ENCODE measurements at regions not wholly inside any gene's neighbourhood (a gene's known extent, or its start where the extent isn't known, plus 50 kb on each side); places are given as distances from the start of the nearest gene placed in this dataset.

GRCh38 chr10:9625304-9625703, 1392.4 kb upstream of the CELF2 start:
- H3K27ac Mint-ChIP-seq = no peak overlapping the region
- DNase-seq = no peak
- no peaks in the 10 kb centered on the region for H3K36me3 Mint-ChIP-seq (ENCODE audit: low read depth)
- no peaks in the 10 kb centered on the region for H3K27me3 Mint-ChIP-seq (ENCODE audit: low read depth, poor library complexity)
- TF ChIP-seq CTCF (IDR thresholded peaks at IDR 0.05) = no peak
- H3K4me3 Mint-ChIP-seq = no peak overlapping the region
- no peaks in the 10 kb centered on the region for H3K4me1 Mint-ChIP-seq
- H3K9me3 Mint-ChIP-seq = no peaks in the 10 kb centered on the region

- Mint-ChIP-seq H3K27ac (no peak overlapping the region), H3K4me3 (no peak overlapping the region), H3K9me3 (no peaks in the 10 kb centered on the region), H3K36me3 (ENCODE audit: low read depth) (no peaks in the 10 kb centered on the region), H3K4me1 (no peaks in the 10 kb centered on the region), H3K27me3 (ENCODE audit: low read depth, poor library complexity) (peaks cover 7% of the 10 kb centered on the region)
- no peak for TF ChIP-seq CTCF (IDR thresholded peaks at IDR 0.05)
- DNase-seq = no peak
Observed at GRCh38 chr10:9634466-9634865, 1383.2 kb upstream of the CELF2 start.

- H3K36me3 Mint-ChIP-seq (ENCODE audit: low read depth) = no peaks in the 10 kb centered on the region
- H3K9me3 Mint-ChIP-seq = no peaks in the 10 kb centered on the region
- H3K4me1 Mint-ChIP-seq = no peaks in the 10 kb centered on the region
- no peak overlapping the region for H3K4me3 Mint-ChIP-seq
- DNase-seq = no peak
- H3K27ac Mint-ChIP-seq = no peak overlapping the region
- no peak for TF ChIP-seq CTCF (IDR thresholded peaks at IDR 0.05)
- H3K27me3 Mint-ChIP-seq (ENCODE audit: low read depth, poor library complexity) = peaks cover 7% of the 10 kb centered on the region
Observed at GRCh38 chr10:9635691-9636090, 1382.0 kb upstream of the CELF2 start.

- Mint-ChIP-seq H3K27me3 (ENCODE audit: low read depth, poor library complexity) (peaks cover 7% of the 10 kb centered on the region), H3K27ac (no peak overlapping the region), H3K9me3 (no peaks in the 10 kb centered on the region), H3K36me3 (ENCODE audit: low read depth) (no peaks in the 10 kb centered on the region), H3K4me1 (no peaks in the 10 kb centered on the region), H3K4me3 (no peak overlapping the region)
- TF ChIP-seq CTCF (IDR thresholded peaks at IDR 0.05) = no peak
- no peak for DNase-seq
Observed at GRCh38 chr10:9636216-9636615, 1381.5 kb upstream of the CELF2 start.

- no peak for TF ChIP-seq CTCF (IDR thresholded peaks at IDR 0.05)
- H3K27me3 Mint-ChIP-seq (ENCODE audit: low read depth, poor library complexity) = peaks cover 1% of the 10 kb centered on the region
- H3K9me3 Mint-ChIP-seq = peaks cover 22% of the 10 kb centered on the region
- no peak overlapping the region for H3K27ac Mint-ChIP-seq
- no peak for DNase-seq
- no peaks in the 10 kb centered on the region for H3K36me3 Mint-ChIP-seq (ENCODE audit: low read depth)
- no peak overlapping the region for H3K4me3 Mint-ChIP-seq
- no peaks in the 10 kb centered on the region for H3K4me1 Mint-ChIP-seq
Observed at GRCh38 chr10:9643782-9644181, 1373.9 kb upstream of the CELF2 start.

GRCh38 chr10:9645404-9645803, 1372.3 kb upstream of the CELF2 start:
- H3K4me3 Mint-ChIP-seq = no peak overlapping the region
- H3K36me3 Mint-ChIP-seq (ENCODE audit: low read depth) = no peaks in the 10 kb centered on the region
- no peak for TF ChIP-seq CTCF (IDR thresholded peaks at IDR 0.05)
- H3K27ac Mint-ChIP-seq = no peak overlapping the region
- DNase-seq = no peak
- H3K4me1 Mint-ChIP-seq = no peaks in the 10 kb centered on the region
- H3K27me3 Mint-ChIP-seq (ENCODE audit: low read depth, poor library complexity) = no peaks in the 10 kb centered on the region
- peaks cover 22% of the 10 kb centered on the region for H3K9me3 Mint-ChIP-seq

All from nephron progenitor cell (in vitro differentiated cells).